Stomach (tissue), 4 donors: ENCODE measurements at regions not wholly inside any gene's neighbourhood (a gene's known extent, or its start where the extent isn't known, plus 50 kb on each side); places are given as distances from the start of the nearest gene placed in this dataset.

ENCODE experiments used
- CTCF ChIP-seq, 7 experiments: fragments of 450-650 bp in 4 of 7; fragments of 200-600 bp in 3 of 7; sonication (generic) in 3 of 7; IDR thresholded peaks; one replicate each; pipeline ENCODE4 v1.5.1; 2016 to 2019; ENCODE audit warnings: antibody characterized with exemption in 7 of 7, control low read depth in 2 of 7, mild to moderate bottlenecking in 1 of 7
- EP300 ChIP-seq: sonication (generic); formaldehyde crosslinking; IDR thresholded peaks from one replicate; pipeline ENCODE4 v1.6.1; 2017; ENCODE audit warnings: antibody characterized with exemption
- POLR2A ChIP-seq, 4 donors: fragments of 450-650 bp; IDR thresholded peaks; one replicate each; pipeline ENCODE4 v1.6.1; 2016; ENCODE audit warnings: antibody characterized with exemption in 4 of 4, control low read depth in 2 of 4, mild to moderate bottlenecking in 1 of 4, moderate library complexity in 1 of 4
- POLR2AphosphoS5 ChIP-seq, 3 donors: sonication (generic); formaldehyde crosslinking; IDR thresholded peaks; one replicate each; pipeline ENCODE4 v1.6.1; 2016; ENCODE audit warnings: antibody characterized with exemption in 3 of 3

DNA sequence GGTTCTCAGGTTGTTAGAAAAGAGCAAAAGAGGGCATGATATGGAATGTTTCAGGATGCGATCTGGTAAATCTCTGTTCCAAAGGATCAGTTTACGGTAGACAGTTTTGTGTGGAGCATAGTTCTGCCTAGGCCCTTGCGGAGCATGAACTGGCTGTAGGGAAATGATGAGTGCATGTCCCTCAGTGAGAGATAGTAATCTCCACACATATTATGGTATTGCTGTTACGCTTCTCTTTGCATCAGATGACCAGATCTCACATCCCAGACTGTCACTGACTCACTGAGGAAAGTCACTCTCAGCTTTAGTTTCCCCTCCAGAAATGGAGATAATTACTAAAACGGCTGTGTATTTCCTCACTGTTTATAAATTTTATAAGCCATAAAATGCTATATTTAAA is 836.0 kb downstream of the JRKL start:
- TF ChIP-seq CTCF (IDR thresholded peaks at IDR 0.05): no peak
- no peak for TF ChIP-seq POLR2A (IDR thresholded peaks at IDR 0.05)
- no peak for TF ChIP-seq POLR2AphosphoS5 (IDR thresholded peaks at IDR 0.05)
- no peak for TF ChIP-seq EP300
